SK-N-DZ (cell line): ENCODE measurements at regions not wholly inside any gene's neighbourhood (a gene's known extent, or its start where the extent isn't known, plus 50 kb on each side); places are given as distances from the start of the nearest gene placed in this dataset.
"Not testable (repeated sequence)": the region's sequence is repeated elsewhere in the genome, so short reads cannot be mapped to it uniquely, and the experiment has no call there.

Source experiments
- DNase-seq: peaks from one replicate; pipeline ENCODE4 v3.0.0-alpha.2; 2015; ENCODE audit warnings: low spot score

- no peak for DNase-seq
Measured at GRCh38 chr7:45267262-45267661, 109.7 kb downstream of the RAMP3 start.

- DNase-seq, result no peak
Measured at GRCh38 chr7:45268013-45268412, 110.4 kb downstream of the RAMP3 start.

DNA sequence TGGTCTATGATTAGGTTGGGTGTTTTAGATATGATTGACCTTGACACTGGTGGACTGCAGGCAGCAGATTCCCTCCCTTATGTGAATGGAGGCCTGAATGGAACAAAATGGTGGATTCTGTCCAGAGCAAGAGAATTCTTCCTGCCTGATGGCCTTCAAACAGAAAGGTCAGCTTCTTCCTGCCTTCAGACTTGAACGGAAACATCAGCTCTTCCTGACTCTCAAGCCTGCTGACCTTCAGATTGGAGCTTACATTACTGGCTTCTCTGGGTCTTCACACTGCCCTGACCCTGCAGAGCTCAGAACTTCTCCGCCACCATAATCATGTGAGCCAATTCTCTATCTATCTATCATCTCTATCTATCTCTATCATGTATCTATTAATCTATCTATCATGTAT is 111.6 kb downstream of the RAMP3 start:
- no peak for DNase-seq

DNA sequence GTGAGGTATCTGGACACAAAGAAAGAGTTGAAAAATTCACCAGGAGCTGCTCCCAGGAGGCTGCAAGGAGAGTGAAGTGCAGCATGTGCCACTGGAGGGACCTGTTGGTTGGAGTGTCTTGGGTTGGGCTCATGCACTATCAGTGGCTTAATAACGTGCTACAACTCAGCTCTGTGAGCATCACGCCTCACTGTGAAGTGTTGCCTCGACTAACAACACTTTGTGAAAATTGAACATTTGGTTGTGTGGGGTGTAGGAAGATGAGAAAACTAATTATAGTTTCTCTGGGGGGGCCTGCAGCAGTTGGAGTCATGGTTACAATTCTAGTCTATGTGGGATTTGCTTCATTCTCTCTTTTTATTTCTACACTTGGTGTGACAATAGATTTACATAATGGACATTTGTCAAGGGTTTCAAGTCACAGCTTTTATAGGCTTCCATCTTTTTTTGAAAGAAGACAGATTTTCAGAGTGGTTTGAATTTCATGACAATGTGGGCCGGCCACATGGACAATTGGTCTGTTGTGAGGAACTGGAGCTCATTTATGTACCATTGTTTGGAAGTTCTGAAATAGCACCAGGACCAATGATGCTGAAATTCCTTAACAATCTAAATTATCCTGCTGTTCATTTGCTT is 121.3 kb downstream of the RAMP3 start:
- no peak for DNase-seq

- not testable (repeated sequence) for DNase-seq
Measured at GRCh38 chr7:45289611-45290010, 132.0 kb downstream of the RAMP3 start.

DNA sequence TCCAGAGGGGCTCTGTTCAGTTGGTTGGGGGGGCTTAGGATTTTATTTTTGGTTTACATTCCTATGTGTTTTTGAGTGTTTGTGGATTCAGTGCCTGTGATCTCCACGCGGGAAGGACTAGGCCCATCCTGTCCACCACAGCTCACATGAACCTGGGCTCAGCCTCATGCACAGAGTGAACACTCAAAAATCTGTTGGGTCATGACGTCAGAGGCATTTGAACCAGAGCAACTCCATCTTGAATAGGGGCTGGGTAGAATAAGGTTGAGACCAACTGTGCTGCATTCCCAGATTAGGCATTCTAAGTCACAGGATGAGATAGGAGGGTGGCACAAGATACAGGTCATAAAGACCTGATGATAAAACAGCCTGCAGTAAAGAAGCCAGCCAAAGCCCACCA is 133.3 kb downstream of the RAMP3 start:
- no peak for DNase-seq

- peak; percentile 38 for DNase-seq
Measured at GRCh38 chr7:45292481-45292880, 134.9 kb downstream of the RAMP3 start.

DNA sequence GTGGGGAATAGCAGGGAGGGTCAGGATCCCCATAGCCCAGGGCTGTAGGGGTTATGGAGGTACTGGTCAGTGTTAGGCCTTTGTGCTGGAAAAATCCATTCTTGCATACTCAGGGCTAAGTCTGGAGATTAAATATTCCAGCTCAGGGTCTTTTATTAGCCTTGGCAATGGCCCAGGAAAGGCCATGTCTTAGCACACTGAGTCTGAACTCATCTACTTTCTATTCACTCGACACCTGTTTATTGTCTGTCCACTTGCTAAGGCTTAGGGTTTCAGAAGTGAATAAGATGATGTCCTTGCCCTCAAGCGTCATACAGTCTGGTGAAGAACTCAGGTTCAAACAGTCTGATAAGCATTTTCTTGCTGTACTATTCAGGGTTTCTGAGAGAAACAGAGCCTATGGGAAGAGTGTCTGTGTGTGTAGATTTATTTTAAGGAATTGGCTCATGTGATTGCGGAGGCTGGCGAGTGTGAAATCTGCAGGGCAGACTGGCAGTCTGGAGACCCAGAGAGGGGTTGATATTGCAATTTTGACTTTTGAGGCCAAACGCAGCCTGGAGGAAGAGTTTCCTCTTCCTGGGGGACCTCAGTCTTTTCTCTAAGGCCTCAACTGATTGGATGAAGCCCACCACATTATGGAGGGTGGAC is 135.8 kb downstream of the RAMP3 start:
- no peak for DNase-seq

- DNase-seq, result no peak
Measured at GRCh38 chr7:45294559-45294958, 137.0 kb downstream of the RAMP3 start.

GRCh38 chr7:45295222-45295621 is 137.6 kb downstream of the RAMP3 start:
- DNase-seq, result no peak

GRCh38 chr7:45296748-45297147 is 139.2 kb downstream of the RAMP3 start:
- DNase-seq, result no peak

DNA sequence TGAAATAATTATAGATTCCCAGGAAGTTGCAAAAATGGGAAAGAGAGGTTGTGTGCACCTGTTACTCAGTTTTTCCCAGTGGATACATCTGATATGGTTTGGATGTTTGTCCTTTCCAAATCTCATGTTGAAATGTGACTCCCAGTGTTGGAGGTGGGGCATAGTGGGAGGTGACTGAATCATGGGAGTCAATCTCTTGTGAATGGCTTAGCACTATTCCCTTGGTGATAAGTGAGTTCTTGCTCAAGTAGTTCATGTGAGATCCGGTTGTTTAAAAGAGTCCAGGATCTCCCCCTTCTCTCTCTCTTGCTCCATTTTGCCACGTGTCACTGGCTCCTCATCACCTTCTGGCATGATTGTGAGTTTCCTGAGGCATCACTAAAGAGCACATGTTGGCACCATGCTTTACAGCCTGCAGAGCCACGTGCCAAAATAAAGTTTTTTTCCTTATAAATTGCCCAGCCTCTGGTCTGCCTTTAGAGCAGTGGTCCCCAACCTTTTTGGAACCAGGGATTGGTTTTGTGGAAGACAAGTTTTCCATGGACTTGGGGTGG is 149.2 kb downstream of the RAMP3 start:
- no peak for DNase-seq

GRCh38 chr7:45311597-45311996 is 154.0 kb downstream of the RAMP3 start:
- no peak for DNase-seq

GRCh38 chr7:45315512-45315911 is 157.9 kb downstream of the RAMP3 start:
- not testable (repeated sequence) for DNase-seq

DNA sequence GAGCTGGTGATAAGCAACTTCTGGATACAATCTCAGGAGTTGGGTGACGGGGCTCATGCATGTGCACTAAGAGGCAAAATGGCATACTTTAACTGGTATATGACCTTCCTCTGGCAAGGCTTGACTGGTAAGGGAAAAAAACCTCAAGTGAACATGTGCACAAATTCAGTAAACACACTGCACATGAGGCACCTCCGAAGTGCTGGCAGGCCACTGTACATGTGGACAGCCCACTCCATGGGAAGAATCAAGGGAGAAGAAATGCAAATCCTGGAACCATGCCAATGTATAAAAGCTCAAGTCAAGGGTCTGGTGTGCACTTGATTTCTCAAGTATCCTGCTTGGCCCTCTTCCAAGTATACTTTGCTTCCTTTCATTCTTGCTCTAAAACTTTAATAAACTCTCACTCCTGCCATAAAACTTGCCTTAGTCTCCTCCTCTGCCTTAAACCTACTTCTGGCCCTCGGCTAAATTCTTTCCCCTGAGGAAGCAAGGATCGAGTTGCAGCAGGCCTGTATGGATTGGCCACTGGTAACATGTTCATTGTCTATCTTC is 167.2 kb downstream of the RAMP3 start:
- DNase-seq, result no peak

- DNase-seq, result no peak
Measured at GRCh38 chr7:45325378-45325777, 167.8 kb downstream of the RAMP3 start.

DNA sequence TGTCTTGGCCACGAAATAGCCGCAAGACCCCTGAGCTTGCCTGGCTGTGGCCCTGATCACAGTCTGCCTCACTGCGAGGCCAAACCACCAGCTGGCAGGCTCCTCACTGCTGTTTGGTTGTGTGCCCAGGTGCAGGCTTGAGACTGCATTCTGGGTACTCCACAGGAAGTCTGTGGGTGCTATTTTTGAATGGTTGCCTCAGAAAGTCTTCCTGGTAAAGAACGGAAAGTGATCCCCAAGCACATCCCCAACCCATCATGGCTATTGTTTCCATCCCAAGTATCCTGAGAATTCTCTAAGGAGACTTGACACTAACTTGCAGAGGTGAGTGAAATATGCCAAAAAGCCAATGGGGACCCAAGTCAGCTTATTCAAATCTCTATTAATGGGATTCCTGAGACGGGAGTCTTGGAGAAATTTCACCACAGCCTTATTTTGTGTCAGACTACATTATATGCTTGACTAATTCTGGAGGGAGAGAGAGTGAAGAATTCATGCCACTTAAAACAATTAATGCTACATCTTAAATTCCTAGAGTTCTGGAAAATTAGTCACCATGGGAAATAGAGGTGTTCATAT is 170.9 kb downstream of the RAMP3 start:
- no peak for DNase-seq

GRCh38 chr7:45331563-45331962 is 174.0 kb downstream of the RAMP3 start:
- no peak for DNase-seq

DNA sequence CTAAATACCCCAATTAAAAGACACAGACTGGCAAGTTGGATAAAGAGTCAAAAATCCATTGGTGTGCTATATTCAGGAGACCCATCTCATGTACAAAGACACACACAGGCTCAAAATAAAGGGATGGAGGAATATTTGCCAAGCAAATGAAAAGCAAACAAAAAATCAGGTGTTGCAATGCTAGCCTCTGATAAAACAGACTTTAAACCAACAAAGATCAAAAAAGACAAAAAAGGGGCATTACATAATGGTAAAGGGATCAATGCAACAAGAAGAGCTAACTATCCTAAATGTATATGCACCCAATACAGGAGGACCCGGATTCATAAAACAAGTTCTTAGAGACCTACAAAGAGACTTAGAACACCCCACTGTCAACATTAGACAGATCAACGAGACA is 177.4 kb downstream of the RAMP3 start:
- DNase-seq, result not testable (repeated sequence)

DNA sequence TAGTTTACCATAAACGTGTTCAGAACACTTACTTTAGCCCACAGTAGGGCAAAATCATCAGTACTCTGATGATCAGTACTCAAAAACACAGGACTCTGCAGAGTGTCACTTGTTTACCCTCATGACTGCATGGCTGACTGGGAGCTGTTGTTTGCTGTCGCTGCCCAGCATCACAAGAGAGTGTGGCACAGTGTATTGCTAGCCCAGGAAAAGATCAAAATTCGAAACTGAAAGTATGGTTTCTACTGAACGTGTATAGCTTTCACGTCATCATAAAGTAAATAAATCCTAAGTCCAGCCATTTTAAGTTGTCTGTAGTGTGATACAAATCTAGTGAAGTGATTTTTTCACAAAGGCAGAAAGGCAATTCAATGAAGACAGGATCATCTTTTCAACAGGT is 184.6 kb downstream of the RAMP3 start:
- no peak for DNase-seq

DNA sequence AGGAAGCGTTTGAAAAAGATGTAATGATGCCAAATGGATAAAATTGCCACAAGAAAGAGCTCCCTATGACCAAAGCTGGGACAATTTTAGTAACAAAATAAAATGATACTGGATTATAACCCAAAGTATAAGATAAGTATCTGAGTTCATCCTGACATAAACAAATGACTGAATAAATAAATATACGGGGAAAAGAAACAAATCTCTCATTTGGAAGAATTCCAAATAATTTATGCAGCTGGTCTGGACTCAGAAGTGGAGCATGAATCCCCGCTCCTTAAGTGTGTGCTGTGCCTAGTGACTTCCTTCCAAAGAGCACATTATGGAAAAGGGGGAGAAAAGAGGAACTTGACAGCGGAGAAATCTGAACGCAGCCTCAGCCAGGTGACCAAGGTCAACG is 186.2 kb downstream of the RAMP3 start:
- DNase-seq, result no peak

DNA sequence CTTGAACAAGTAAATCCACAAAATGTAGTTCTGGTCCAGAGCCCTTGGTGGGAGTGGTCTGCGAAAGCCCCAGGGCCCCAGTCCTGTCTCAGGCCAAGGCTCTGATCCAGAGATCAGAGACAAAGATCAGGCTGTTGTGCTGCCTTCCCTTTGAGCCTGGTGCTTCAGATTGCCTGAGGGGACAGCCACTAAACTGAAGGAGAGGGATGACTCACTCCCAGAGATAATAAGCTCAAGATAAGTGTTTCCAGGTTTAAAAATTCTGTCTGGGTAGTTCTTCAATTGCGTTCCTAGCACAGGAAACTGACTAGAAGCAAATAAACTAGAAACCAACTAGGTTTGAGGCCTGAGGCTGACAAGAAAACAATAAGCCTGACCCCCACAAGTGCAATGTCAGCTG is 190.2 kb downstream of the RAMP3 start:
- no peak for DNase-seq

DNA sequence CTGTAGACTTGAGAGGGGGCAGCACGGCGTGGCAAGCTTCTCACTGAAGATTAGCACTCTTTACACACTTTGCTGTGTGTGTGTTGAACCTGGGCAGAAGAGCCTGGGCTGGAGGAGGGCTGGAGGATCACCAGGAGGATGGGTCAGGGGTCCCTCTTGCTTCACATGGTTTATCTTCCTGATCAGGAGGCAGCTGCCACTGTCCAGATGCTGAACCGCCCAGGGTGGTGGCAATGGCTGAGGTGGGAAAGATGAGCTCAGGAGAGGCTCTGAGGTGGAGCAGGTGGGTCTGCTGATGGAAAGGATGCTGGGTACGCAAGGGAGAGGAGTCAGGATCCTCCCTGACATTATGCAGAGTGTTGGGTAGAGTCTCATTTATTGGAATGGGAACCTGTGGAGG is 191.5 kb downstream of the RAMP3 start:
- DNase-seq, result no peak
